Stimulated activated naive CD4-positive, alpha-beta T cell (primary cell): ENCODE measurements at regions not wholly inside any gene's neighbourhood (a gene's known extent, or its start where the extent isn't known, plus 50 kb on each side); places are given as distances from the start of the nearest gene placed in this dataset.
"Not testable (repeated sequence)": the region's sequence is repeated elsewhere in the genome, so short reads cannot be mapped to it uniquely, and the experiment has no call there.

ENCODE experiments used
- DNase-seq, 6 experiments: peaks; one replicate each; lab custom pipeline; 2025; lab: John Stamatoyannopoulos, UW

DNA sequence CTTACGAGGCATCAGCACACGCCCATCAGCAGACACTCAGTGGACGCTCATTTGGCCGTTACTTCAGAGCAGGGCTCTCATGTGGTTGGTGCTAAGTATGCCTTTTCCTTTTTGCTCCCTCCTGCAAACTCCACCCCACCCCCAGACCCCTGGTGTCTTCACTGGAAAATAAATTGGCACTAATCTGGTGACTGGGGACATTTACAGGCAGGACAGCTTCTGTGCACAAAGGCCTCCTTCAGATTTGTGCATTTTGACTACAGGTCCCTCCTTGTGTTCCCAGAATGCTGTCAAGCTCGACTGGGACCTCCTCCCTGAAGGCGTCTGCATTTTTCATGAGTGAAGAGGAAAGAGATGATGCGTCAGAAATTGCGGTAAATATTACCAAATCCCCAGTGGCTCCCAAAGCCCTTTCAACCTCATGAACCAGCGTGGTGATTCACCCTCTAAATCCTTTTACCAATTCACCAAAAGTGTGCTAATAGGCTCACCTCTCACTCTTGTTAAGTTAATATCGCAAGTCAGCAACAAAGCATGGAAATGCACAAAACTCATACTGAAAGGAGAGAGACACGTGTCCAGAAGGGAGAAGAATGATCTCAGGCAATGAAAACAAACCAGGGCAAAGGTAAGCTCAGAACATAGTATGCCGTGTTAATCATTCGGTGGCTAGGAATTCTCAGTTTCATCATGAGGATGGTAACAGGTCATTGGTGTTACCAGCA lies 119.0 kb downstream of the NKX6-1 start:
- DNase-seq = no peak

DNA sequence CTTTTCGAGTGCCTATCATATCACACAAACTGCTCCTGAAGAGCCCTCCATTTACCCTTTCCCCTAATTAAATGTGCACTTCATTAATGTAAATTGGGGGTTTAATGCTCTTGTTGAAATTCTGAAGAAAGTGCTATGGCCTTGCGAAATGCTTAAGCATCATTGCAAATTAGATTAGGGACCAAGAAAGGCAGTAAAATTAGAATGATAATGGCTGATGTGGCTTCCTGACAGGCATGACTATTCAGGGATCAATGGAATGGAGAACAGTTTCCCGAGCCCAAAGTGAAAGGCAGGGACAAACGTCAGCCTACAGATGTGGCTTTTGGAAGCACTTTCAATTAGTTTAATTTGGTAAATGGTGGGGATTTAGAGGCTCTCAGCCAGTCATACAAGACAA lies 120.1 kb downstream of the NKX6-1 start:
- DNase-seq = no peak

DNA sequence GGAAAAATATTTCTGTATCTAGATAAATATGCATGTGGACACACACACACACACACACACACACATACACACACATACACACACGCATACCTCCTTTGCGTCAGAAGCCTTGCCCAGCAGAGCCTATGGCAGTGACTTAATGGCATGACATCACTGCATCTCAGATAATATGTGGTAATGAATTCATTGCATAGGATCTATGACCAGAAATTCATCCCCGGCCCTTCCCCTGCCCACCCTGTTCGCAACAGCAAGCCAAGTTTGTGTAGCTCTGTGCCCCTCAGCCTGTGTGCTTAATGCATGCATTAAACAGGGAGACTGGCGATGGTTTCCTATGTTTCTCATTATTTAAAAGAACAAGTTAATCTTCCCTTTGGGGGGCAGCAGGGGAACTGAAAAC lies 120.7 kb downstream of the NKX6-1 start:
- DNase-seq = no peak

DNA sequence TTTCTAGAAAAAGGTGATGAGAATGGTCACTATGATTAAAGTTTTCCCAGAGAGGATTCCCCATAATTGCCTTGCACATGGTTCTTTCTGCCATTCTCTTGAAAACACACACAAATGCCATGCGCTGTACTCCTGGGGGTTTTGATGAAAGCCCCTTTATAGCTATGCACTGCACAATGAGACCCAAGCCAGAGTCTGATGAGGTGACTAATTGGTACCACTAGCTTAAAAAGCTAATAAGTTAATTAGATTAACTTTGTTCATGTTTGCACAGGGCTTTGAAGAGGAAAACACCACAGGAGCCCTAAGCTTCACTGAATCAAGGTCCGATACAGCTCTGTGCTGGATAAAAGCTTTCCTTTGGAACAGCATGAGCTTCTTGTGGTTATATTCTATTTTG lies 132.2 kb downstream of the NKX6-1 start:
- no peak for DNase-seq

DNA sequence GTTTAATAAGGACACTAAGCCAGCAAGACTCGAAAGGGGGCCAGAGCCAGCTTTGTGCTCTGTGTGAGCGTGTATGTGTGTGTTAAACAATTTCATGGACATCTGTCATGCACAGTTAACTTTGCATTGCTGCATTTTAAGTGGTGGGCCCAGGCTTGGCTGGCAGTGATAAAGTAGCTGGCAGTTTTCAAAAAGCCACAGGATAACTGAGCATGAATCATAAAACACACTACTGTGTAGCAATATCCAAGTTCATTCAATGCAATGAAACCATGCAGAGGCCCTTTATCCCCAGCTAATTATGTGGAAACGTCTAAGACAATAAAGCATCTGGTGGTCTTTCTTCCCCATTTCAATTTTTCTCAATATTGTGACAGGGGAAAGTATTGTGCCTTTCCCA lies 132.9 kb downstream of the NKX6-1 start:
- no peak for DNase-seq

DNA sequence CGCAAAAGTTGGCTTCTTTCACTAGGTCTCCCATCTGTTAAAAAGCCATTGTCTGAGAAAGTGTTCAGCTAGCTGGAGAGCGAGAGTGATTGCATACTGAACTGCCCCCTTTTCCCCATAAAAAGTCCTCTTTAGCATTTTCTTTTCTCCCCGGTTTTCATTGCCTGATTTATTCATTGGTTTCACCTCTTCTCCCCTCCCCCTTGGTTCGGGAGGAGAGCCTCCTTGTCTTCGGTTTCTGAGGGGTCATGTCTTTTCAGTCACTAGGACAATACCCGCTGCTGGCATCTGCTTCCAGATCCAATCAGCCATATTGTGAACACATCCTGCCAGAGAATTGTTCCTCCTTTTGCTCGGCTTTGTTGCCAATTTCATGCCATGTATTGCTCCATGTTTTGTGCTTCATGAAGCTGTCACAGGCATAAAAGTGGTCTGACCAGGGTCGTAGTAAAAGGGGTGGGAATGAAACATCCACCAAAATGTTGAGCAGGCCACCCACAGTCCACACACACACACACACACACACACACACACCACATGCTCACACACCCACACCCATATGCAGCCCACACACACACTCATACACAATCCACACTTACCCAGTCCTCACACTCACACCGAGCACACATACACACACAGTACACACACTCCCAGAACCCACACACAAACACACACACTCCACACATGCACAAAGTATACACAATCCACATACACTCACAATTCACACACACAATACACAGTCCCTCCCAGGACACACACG lies 136.0 kb downstream of the NKX6-1 start:
- DNase-seq = no peak

DNA sequence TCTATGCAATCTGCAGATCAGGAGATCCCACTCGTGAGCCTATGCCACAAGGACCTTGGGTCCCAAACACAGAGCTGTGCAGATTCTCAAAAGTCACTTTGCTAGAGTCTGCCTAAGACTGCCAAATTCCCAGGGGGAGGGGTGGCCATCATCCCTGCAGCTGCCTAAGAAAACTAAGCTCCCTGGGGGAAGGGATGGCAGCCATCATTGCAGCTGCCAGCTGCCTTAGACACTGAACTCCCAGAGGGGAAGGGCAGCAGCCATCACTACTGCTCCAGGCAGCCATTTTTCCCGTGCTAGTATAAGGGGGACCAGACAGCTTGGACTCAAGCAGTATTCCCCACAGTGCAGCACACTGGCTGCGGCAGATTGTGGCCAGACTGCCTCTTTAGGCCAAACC lies 156.9 kb downstream of the NKX6-1 start:
- DNase-seq = no peak

DNA sequence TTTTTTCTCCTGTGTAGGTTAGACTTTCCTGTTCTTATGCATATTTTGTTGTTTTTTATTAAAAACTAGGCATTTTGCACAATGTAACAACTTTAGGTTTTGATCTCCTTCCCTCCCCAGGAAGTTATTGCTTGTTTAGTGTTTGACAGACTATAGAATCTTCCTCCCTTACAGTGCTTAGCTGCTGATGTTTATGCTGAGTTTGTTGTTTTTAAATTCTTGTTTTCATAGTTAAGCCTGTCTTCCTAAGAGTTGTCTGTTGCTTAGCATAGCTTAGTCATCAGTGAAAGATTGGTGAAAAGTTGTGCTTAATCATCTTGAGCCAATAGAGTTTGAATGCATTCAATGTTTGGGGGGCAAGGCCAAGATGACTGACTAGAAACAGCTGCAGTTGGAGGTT lies 157.5 kb downstream of the NKX6-1 start:
- DNase-seq = no peak

DNA sequence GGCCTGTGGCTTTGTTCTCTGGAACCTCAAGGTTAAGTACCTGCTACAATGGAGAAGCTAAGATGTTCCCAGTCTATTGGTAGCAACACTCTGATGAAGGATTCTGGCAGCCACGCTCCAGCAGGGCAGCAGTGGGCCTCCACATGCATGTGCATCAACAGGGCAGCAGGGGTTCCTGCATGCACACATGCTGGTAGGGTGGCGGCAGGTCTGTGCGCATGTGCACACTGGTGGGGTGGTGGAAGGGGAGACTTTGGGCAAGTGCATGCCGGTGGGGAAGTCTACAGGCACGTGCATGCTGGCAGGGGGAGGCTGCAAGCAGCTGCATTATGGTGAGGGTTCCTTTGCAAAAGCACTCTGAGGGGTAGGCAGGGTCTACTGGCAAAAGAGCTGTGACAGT lies 160.7 kb downstream of the NKX6-1 start:
- no peak for DNase-seq

DNA sequence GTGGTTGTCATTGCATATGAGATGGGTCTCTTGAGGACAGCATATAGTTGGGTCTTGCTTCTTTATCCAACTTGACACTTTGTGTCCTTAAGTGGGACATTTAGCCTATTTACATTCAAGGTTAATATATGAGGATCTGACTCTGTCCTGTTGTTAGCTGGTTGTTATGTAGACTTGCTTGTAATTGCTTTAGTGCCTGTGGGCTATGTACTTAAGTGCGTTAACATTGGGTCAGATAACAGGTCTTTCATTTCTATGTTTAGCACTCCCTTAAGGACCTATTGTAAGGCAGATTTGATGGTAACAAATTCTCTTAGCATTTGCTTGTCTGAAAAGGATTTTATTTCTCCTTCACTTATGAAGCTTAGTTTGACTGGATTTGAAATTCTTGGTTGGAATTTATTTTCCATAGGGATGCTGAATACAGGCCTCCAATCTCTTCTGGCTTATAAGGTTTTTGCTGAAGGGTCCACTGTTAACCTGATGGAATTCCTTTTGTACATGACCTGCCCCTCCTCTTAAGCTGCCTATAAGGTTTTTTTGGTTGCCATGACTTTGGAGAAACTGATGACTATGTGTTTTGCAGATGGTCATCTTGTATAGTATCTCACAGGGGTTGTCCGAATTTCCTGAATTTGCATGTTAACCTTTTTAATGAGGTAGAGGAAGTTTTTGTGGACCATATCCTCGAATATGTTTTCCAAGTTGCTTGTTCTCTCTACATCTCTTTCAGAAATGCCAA lies 162.0 kb downstream of the NKX6-1 start:
- no peak for DNase-seq

DNA sequence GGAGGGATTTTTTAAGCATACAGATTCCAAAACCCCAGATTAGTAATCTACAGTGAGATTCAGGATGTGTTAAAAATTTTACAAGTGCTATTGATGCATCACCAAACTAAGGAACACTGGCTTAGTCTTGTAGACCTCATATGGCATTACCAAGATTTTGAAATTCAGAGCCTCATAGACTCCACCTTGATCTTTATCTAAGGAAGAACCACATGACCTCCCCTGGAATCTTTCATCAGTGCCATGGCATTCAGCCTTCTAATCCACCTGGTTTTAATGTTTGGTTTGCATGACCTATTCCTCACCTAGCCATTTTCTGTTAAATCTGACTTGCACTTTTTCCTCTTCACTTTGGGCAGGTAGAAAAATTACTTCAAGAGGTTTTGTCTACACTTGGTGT lies 171.6 kb downstream of the NKX6-1 start:
- no peak for DNase-seq

DNA sequence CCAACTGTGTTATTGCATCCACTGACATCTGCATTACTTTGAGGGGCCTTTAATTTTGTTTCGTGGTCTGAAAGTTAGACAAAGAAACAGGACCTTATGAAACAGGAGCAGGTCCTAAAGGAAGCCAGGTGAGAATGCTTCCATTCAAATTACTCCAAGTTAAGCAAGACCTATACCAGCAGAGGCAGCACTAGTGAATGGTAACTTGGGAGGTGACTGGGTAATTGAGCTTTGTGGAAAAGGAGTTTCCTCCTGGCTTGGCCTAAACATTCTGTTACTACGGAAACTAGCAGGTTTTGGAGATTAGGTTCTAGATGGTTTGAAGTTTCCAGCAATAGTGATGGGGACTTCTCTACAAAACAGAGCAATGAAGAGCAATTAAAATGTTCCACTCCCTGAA lies 173.5 kb downstream of the NKX6-1 start:
- no peak for DNase-seq

DNA sequence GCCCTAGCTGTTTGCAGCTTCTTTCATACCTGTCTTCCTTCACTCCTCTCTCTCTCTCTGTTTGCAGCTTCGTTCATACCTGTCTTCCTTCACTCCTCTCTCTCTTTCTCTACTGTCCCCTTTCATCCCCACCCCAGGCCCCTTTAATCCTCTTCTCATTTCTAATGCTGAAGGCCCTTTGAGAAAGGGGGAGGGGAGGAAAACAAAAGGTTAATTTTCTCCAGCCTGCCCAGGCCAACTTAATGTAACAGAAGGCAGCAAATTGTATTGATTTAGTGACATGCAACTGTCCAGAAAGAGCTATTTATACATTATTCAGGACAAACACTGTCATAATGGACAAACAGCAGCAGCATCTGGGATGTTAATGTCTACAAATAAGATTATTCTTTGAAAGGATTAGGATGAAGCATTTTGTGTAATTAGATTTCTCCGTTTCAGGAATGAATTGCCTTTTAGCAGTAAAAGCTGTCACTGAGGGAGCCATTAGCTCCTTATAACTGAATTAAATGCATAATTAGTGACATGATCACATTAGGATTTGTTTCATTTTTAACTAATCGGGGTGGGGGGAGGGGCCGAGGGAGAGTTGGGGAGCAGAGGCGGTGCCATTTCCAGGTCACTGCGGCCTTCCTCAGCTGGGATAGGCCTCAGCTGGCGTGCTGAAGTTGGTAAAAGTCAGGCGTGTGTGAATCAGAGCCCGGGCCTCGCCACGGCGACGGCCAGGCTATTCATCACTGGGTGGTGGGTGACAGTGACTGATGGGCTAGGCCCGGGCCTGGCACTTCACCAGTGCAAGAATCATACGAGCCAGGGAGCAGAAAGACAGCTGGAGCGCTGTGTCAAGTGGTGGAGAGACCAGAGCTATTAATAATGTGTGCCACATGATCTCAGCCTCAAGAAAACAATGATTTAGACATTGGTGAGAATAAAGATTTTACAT lies 174.5 kb downstream of the NKX6-1 start:
- DNase-seq = no peak

DNA sequence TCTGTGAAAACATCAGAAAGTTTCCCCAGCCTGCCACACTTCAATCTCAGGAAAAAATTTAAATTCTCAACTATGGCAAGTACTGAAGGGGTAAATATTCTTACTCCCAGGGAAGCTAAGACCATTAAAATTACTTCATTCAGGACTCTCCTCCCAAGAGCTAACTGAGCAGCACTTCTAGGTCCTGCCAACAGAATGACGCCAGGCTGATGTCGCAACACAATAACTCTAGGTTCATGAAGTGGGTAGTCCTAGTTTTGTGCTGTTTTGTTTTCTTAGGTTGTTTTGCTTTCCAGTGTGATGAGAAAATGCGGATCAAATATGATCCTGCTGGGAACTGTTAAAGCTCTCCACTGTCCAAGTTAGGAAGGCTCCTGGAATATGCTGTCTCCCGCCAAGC lies 180.0 kb downstream of the NKX6-1 start:
- DNase-seq = no peak

DNA sequence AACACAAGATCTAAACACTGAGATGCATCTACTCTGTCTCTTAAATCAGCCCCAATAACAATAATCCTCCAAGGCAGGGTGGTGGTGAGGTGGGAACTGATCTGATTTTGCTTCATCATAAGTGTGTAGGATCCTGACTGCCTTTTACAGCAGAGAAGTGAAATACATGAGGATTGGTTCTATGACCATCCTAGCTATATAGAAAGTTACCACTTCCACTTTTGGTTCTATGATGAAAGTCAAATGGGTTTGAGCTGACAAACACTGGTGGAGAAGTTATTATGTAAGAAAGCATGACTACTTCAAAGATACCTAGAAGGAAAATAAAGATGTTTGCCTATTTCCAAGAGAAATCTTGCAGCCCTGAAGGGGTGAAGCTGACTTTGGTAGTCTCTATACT lies 181.6 kb downstream of the NKX6-1 start:
- DNase-seq = no peak

DNA sequence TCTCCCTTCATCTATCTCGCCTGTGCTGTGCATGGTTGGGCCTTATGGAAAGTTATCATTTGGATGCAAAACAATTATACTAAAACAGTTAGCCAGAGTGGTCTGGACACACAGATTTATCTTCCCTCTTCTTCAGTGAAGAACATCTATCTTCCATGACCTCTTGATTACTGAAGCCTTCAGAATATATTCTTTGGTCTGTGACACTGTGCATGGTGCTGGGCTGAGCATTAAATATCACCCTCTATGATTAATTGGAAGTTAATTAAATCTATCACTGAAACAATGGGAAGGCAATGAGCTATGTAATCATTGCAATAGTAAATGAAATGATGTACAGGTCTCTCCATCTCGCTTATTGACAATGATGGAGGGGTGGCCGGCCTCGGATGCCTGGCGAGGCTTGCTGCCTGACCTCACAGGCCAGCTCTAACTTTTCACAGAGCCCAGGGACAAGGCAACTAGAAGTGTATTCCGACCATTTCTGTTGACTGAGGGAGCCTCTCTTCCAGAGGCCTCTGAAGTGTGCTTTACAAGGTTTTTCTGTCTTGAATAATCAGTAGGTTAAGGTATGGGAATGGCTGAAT lies 186.6 kb downstream of the NKX6-1 start:
- no peak for DNase-seq

DNA sequence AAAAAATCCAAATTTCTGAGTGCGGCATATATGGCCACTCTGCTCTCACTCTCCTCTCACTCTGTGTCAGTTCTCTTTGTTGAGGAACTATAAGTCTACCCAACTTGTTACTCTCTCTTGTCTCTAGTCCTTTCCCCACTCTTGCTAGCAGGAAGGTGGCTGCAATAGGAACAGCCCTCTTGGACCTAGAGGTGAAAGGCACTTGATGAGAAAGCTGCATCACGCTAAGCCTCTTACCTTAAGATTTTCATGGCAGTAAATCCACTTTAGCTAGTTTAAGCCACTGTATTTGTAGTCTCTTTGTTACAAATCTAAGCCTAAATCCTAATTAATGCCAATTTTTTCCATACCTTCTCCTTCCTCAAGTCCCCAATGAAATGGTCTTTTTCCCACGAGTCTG lies 189.9 kb downstream of the NKX6-1 start:
- DNase-seq = no peak

DNA sequence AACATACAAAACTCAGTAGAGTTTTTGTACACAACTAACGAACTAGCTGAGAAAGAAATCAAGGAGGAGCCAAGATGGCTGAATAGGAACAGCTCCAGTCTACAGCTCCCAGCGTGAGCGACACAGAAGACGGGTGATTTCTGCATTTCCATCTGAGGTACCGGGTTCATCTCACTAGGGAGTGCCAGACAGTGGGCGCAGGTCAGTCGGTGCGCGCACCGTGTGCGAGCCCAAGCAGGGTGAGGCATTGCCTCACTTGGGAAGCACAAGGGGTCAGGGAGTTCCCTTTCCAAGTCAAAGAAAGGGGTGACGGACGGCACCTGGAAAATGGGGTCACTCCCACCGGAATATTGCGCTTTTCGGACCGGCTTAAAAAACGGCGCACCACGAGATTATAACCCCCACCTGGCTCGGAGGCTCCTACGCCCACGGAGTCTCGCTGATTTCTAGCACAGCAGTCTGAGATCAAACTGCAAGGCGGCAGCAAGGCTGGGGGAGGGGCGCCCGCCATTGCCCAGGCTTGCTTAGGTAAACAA lies 200.3 kb downstream of the NKX6-1 start:
- not testable (repeated sequence) for DNase-seq

DNA sequence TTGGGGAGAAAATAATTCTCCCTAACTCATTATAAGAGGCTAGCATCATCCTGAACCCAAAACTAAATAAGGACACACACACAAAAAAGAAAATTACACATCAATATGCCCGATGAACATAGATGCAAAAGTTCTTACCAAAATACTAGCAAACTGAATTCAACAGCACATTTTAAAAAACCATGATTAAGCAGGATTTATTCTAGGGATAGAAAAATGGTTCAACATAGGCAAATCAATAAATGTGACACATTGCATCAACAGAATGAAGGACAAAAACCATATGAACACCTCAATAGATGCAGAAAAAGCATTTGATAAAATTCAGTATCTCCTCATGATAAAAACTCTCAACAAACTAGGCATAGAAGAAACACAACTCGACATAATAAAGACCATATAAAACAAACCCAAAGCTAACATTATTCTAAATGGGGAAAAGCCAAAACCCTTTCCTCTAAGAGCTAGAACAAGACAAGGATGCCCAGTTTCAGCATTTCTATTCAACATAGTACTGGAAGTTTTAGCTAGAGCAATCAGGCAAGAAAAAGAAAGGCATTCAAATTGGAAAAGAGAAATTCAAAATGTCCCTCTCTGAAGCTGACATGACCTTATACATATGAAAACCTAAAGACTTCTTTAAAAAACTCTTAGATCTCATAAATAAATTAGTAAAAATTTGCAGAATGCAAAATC lies 200.9 kb downstream of the NKX6-1 start:
- no peak for DNase-seq

DNA sequence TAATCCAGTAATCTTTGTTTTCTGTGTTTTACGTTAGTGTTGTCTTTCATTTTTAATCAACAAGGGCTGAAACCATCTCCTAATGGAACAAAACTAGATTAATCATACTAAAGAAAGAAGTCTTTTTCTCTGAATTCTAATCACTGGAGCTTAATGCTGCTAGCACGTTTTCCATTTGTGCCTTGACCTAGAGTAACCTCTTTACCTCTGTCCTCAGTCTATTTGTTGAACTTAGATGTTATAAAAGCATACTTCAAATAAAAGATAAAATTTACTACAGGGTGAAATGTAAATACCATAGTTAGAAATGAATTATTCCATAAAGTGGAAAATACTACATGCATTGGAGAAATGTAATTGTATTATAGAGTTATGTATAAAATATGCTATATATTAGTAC lies 207.1 kb downstream of the NKX6-1 start:
- no peak for DNase-seq

DNA sequence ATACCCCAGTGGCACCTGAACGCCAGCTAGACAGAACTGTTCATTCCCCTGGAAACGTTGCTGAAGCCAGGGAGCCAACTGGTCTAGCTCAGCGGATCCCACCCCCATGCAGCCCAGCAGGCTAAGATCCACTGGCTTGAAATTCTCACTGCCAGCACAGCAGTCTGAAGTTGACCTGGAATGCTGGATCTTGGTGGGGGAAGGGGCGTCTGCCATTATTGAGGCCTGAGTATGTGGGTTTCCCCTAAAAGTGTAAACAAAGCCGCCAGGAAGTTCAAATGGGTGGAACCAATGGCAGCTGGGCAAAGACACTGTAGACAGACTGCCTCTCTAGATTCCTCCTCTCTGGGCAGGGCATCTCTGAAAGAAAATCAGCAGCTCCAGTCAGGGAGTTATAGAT lies 213.0 kb downstream of the NKX6-1 start:
- DNase-seq = no peak
